KBM-7 (cell line): ENCODE measurements at regions not wholly inside any gene's neighbourhood (a gene's known extent, or its start where the extent isn't known, plus 50 kb on each side); places are given as distances from the start of the nearest gene placed in this dataset.
A peak's percentile ranks its signal among the peaks of the same experiment; 100 is the strongest.

Source experiments
- DNase-seq: peaks from one replicate; pipeline ENCODE4 v3.0.0-alpha.2; 2015
- in situ Hi-C: fragments of 300-500 bp; cut with MboI; formaldehyde crosslinking; loops from 2 replicates; pipeline ENCODE4 v1.14.3; 2020; ENCODE audit warnings: low sequenced_read_pairs, low pct_unique_long_range_greater_than_20kb, mixed read lengths

DNA sequence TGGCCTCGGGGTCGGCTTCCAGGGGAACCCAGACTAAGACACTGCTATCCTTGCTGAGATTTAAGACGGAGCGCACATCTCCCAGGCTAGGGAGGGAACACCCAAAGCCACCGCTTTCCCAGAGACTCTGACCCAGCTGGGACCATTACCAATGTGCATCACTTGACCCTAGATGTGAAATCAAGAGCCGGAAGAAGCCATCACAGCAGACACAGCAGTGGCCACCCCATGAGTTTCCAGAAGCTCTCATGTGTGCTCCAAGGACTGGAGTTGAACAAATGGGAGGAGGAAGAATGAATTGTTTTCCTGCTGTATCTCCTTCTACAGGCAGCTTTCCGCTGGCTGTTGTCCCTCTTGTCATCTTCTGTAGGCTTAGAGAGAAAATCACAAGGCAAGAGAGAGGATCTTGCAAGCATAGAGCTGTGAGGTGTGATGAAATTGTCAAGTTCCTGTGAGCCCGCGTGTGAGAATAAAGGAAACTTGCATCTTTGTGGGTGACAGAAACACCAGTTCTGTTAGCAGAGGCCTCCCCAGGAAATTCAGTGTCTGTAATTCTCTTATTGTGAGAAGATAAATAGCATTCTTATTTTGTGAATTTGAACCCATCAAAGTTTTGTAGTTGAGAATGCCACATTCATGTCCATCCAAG lies 711.8 kb downstream of the UQCRFS1 start:
- DNase-seq: no peak
- in situ Hi-C loops: no loop called here

DNA sequence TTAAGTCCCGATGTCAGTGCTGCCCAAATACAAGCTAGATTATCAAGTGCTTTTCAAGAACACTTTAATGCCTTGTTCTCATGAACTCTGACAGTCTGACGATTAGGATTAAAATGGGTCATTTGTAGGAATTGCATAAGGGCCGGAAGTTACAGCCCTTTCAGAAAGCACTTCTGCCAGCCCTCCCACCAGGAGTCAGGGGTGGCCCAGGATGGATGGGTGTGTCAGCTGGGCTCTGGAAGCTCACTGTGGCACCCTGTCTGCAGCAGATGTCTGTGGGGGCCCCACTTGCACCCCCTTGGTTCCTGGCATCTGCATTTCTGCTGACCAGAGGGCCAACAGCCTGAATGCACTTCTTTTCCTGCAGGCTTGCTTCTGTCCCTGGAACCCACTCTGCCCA lies 712.7 kb downstream of the UQCRFS1 start:
- in situ Hi-C loops: no loop called here
- no peak for DNase-seq

DNA sequence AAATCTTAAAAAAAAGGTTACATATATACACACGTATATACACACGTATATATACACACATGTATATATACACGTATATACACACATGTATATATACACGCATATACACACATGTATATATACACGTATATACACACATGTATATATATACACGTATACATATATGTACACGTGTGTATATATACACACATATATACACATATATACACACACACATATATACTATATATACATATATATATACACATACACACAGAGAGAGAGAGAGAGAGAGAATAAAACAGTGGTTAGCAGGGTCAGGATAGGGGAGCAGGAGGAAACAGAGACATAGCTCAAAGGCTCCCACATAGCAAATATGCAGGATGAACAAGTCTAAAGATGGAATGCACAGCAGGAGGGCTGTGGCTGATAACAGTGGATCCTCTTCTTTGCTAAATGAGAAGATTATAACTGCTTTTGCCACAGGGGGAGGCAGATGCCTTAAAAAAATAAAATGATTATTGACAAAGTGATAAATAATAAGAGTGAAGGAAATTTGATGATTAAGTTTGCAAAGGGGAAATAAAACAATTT lies 714.5 kb downstream of the UQCRFS1 start:
- in situ Hi-C loops: no loop called here

GRCh38 chr19:28497887-28498286 lies 715.1 kb downstream of the UQCRFS1 start:
- in situ Hi-C loops: no loop called here

More for the DNA sequence above, 714.5 kb downstream of the UQCRFS1 start:
- no peak for DNase-seq

GRCh38 chr19:28497137-28497536 lies 715.8 kb downstream of the UQCRFS1 start:
- DNase-seq: no peak
- in situ Hi-C loops: no loop called here

More at GRCh38 chr19:28497887-28498286, 715.1 kb downstream of the UQCRFS1 start:
- DNase-seq: no peak

DNA sequence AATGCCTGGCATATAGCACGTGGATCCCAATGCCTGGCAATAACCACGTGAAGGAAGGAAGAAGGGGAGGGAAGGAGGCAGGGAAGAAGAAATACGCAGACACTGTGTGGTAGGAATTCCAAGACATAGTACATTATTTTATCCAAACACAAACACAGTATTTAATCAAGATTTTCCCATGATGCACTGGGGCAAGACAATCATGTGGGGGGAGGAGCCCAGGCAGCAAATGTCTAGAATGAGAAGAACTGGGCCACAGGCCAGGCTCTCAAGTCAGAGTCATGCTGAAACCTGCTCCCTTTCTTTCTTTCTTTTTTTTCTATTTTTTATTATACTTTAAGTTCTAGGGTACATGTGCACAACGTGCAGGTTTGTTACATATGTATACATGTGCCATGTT lies 717.9 kb downstream of the UQCRFS1 start:
- in situ Hi-C loops: no loop called here
- DNase-seq: no peak

DNA sequence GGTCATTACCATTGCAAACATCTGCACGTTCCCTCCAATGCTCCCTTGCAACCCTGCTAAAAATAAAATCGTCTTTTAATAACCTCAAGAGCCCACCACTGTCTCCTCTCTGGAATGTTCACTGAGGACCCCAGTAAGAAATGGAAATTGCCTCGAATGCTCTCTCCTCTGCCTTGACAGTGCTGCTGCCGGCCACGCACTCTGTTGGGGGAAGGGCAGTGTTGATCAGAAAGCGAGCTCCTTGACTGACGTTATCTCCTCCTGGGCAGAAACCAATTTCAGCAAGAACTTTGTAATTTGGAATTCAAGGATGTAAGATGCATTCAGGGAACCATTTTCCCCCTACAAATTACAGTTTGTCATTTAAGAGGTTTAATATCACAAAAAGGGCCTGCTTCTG lies 718.5 kb downstream of the UQCRFS1 start:
- in situ Hi-C loops: no loop called here
- DNase-seq: no peak

- in situ Hi-C loops: no loop called here
- DNase-seq: no peak
These were observed 719.1 kb downstream of the UQCRFS1 start for GRCh38 chr19:28493884-28494283.

DNA sequence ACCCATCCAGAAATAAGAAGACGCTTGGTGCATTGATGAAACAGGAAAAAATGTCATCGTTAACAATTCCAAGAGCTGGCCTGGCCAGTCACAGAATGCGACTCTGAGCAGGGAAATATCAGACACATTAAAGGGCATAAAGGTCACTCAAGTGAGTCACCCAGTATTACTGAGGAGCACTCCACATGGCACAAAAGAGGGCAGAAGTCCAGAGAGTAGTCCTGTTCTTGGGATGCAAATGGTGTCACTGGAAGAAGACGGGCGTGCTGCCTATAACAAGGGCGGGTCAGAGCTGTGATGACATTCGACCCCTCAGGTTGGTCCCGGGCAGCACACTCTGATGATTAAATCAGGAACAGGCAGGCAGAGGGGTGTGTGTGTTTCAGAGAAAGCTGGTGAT lies 720.3 kb downstream of the UQCRFS1 start:
- in situ Hi-C loops: no loop called here

DNA sequence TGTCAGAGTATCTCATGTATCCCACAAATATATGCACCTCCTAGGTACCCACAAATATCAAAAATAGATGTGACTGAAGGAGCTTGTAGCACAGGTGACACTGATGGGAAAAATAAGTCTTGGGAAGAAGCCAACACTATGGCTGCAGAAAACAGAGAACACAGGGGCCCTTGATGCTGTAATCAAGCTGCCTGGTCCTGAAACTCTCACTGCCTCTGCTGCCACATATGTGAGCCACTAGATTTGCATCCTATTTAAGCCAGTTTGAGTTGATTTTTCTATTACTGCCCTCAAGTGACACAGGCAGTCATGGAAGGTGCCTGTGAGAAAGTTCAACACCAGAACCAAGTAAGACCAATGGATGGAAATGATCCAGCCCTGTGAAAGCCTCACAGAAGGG lies 720.8 kb downstream of the UQCRFS1 start:
- in situ Hi-C loops: no loop called here
- DNase-seq: no peak

More for the DNA sequence above, 720.3 kb downstream of the UQCRFS1 start:
- no peak for DNase-seq

DNA sequence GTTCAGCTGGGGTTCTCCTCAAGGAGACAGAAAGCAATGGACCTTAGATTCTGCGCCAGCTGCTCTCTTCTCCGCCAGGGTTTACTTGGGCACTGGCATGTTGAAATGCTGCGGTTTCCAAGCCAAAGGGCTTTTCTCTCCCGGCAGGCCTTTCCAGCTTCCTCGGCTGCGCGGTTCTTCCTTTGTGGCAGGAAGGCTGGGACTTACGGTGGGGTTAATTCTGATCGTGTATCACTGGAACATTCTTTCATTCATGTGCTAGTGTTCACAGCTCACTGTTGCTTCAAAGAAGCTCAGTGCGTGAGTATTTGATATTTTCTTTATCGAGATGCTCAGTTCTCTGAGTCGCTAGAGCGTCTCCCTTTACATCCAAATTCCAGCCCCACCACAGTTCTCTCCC lies 723.2 kb downstream of the UQCRFS1 start:
- no peak for DNase-seq
- in situ Hi-C loops: no loop called here

DNA sequence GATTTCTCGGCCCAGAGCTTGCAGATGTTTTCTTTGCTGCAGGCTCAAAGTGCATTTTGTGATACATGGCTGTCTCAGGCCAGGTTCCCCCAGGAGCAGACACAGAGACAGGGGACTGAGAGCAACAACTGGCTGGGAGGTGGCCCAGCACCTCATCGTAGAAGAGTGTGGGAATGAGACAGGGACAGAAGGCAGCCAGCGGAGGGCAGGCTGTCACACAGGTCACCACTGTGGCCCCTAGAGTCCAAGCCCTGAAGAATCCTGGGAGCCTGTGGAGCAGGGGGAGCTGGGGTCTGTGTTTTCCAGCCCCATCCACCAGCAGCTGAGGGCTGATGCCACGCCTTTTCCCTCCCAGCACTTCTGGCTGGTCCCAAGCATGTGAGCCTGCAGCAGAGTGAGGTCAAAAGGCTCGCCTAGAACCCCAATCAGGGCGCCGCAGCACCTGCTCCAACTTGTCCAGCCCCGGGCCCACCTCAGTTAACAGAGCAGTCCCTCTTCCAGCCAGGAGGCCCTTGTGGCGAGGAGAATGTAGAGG lies 723.8 kb downstream of the UQCRFS1 start:
- DNase-seq: no peak
- in situ Hi-C loops: no loop called here

GRCh38 chr19:28487999-28488398 lies 725.0 kb downstream of the UQCRFS1 start:
- no peak for DNase-seq
- in situ Hi-C loops: no loop called here

GRCh38 chr19:28486926-28487325 lies 726.0 kb downstream of the UQCRFS1 start:
- in situ Hi-C loops: no loop called here
- no peak for DNase-seq

GRCh38 chr19:28486473-28486872 lies 726.5 kb downstream of the UQCRFS1 start:
- DNase-seq: no peak
- in situ Hi-C loops: no loop called here

DNA sequence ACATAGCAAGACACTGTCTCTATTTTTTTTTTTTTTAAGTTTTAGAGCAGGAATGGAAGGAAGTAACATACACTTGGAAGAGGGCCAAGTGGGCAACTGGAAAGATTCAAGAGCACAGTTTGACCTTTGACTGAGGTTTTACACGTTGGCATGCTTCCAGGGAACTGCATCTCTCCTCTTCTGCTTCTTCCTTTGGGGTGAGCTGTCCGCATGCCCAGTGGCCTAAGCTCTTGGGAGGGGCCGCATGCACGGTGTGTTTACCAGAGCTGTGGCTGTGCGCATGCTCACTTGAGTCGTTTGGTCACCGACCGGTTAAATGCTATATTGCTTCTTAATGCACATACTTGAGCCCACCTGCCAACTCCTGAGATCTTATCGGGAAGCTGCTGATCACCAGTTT lies 727.7 kb downstream of the UQCRFS1 start:
- DNase-seq: no peak
- in situ Hi-C loops: no loop called here

DNA sequence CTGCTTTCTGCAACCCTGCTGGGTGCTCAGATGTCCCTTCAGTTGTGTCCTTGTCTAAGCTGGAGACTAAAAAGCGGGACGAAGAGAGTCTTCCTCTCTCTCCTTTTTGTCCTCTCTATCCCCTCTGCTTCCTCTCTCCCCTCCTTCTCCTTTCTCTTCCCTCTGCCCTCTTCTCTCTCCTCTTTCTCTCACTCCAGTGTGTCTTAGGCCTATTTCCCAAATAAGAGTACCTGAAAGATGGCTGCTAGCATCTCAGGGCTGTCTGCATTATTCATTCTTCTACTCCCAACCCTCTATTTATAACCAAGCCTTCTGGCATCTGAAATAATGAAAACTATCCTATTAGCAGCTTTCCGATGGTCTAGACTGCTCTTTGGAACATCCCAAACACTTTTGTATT lies 729.8 kb downstream of the UQCRFS1 start:
- DNase-seq: no peak
- in situ Hi-C loops: no loop called here

DNA sequence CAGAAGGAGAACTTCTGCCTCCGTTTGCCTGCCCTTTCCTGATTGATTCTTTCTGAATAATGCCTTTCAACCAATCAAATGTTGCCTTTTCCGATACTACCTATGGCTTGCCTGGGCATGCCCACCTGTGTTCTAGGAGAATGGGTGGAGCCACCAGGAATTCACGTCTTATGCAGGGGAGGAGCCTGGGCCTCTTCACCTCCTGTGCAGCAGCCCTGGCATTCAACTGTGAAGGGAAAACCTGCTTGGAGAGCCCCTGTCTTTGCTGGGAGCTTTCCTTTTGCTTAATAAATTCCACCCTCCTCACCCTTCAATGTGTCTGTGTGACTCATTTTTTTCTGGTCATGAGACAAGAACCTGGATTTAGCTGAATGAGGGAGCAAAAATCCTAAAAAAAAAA lies 730.7 kb downstream of the UQCRFS1 start:
- in situ Hi-C loops: no loop called here
- peak; percentile 12 for DNase-seq

DNA sequence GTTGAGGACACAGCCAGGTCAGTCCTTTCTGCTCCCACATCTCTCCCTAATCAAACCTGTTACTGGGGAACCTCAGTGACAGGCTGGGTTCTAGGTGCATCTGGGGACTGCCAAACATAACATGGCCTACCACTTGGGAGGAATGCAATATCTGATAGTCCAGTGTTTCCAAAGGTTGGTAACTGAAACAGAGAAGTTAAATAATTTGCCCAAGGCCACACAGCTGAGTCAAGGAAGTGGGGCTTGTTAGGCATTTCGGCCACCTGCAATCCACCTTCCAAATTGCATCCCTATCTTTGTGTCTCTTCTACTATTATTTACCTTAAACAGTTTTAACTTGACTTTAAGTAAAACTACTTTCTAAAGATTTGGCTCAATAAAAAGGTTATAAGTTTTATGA lies 731.3 kb downstream of the UQCRFS1 start:
- in situ Hi-C loops: no loop called here
- no peak for DNase-seq

DNA sequence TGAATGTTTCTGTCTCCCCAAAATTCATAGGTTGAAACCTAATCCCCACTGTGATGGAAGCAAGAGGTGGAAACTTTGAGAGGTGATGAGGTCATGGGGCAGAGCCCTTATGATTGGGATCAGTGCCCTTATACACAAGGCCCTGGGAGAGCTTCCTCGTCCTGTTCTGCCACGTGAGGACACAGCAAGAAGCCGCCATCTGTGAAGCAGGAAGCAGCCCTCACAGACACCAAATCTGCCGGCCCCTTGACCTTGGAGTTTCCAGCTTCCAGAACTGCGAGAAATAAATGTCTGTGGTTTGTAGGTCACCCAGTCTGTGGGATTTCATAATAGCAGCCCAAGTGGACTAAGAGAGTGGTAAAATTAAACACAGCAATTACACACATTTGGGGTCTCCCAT lies 737.4 kb downstream of the UQCRFS1 start:
- in situ Hi-C loops: no loop called here
- DNase-seq: no peak

DNA sequence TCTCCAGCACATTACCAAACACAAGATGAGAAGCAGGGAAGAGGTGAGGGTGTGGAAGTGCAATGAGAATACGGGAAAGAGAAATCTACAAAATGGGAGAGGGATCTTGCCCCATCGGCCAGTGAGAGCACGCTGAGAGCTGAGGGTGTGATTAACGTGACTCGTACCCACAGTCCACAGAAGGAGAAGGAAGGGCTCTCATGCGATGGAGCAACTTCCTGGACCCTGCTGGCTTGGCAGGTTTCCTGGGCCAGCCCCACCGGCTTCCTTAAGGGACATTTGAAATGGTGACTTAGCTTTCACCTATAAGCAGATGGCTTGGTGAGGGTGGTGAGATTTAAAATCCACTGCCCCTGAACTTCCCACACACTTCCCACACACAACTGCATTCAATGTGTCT lies 740.1 kb downstream of the UQCRFS1 start:
- DNase-seq: peak; percentile 26
- in situ Hi-C loops: no loop called here
